Panc1 (cell line): ENCODE measurements at regions not wholly inside any gene's neighbourhood (a gene's known extent, or its start where the extent isn't known, plus 50 kb on each side); places are given as distances from the start of the nearest gene placed in this dataset.

ENCODE experiments used
- ATAC-seq: fragments of 200-7000 bp; cut with Tn5 transposase; 2 replicates; pipeline ENCODE4 v1.9.1; 2020; ENCODE audit warnings: mild to moderate bottlenecking, moderate library complexity
- BruUV-seq: library from RNA; stranded (reverse); fragments of 400-500 nt; replicated peaks from 2 replicates; lab custom pipeline; 2021; lab: Mats Ljungman, UMichigan
- CTCF ChIA-PET: fragments of 300-600 bp; sonication (Branson Sonifier 250); formaldehyde crosslinking; loops from one replicate; lab custom pipeline; 2022; ENCODE audit warnings: antibody characterized with exemption; lab: Charles Lee
- POLR2A ChIA-PET: fragments of 300-600 bp; sonication (Branson Sonifier 250); formaldehyde crosslinking; loops from one replicate; lab custom pipeline; 2022; ENCODE audit warnings: antibody characterized with exemption; lab: Charles Lee
- DNase-seq: peaks from one replicate; pipeline ENCODE4 v3.0.0-alpha.2; 2010; ENCODE audit warnings: low read depth, low spot score
- H3K27ac ChIP-seq: 2 replicates; pipeline ENCODE4 v1.5.1; 2011; ENCODE audit warnings: mild to moderate bottlenecking, low read length, inconsistent platforms
- H3K27me3 ChIP-seq: fragments of 200-500 bp; sonication (Bioruptor generic); 2 replicates; pipeline ENCODE4 v1.6.0; 2014; ENCODE audit warnings: low read length, inconsistent platforms; ENCODE audit not compliant: control insufficient read depth, insufficient read depth
- H3K36me3 ChIP-seq: fragments of 200-500 bp; sonication (Bioruptor generic); 2 replicates; pipeline ENCODE4 v1.5.1; 2014; ENCODE audit warnings: inconsistent platforms, mild to moderate bottlenecking, low read length, moderate library complexity; ENCODE audit not compliant: control insufficient read depth, insufficient read depth
- H3K4me1 ChIP-seq: 2 replicates; pipeline ENCODE4 v1.5.1; 2011; ENCODE audit warnings: inconsistent platforms, mild to moderate bottlenecking, low read length, moderate library complexity; ENCODE audit not compliant: control insufficient read depth, insufficient read depth
- H3K4me3 ChIP-seq, 2 experiments: 2 replicates each; pipeline ENCODE4 v1.5.1; 2011 to 2012; ENCODE audit warnings: low read depth in 2 of 2, low read length in 2 of 2, mild to moderate bottlenecking in 2 of 2, inconsistent platforms in 1 of 2, moderate library complexity in 1 of 2
- H3K9me3 ChIP-seq: fragments of 200-500 bp; sonication (Bioruptor generic); 2 replicates; pipeline ENCODE4 v1.5.1; 2014; ENCODE audit warnings: low read depth, mild to moderate bottlenecking, inconsistent platforms, low read length, moderate library complexity; ENCODE audit not compliant: control insufficient read depth, insufficient read depth
- CTCF ChIP-seq: fragments of 450-650 bp; IDR thresholded peaks from 2 replicates; pipeline ENCODE4 v1.5.1; 2017; ENCODE audit warnings: mild to moderate bottlenecking
- POLR2AphosphoS5 ChIP-seq: IDR thresholded peaks from 2 replicates; pipeline ENCODE4 v1.6.1; 2012; ENCODE audit warnings: mild to moderate bottlenecking, low read depth, low read length, moderate library complexity
- SIN3A ChIP-seq: IDR thresholded peaks from 2 replicates; pipeline ENCODE4 v1.6.1; 2012; ENCODE audit warnings: low read depth, mild to moderate bottlenecking, low read length, moderate library complexity, borderline replicate concordance; ENCODE audit not compliant: insufficient read depth
- TCF7L2 ChIP-seq: IDR thresholded peaks from 2 replicates; pipeline ENCODE4 v1.6.1; 2011; ENCODE audit warnings: mild to moderate bottlenecking, low read depth, low read length, inconsistent platforms
- in situ Hi-C: cut with HindIII; loops from 2 replicates; pipeline ENCODE4 v1.10.0; 2016; ENCODE audit warnings: low sequenced_read_pairs, low pct_unique_long_range_greater_than_20kb
- intact Hi-C: fragments of 100-400 bp; cut with micrococcal nuclease; formaldehyde crosslinking; loops from one replicate; pipeline ENCODE4 v1.10.0; 2022; ENCODE audit not compliant: unreplicated experiment
- TF ChIP-seq, protein P1 (sequence below), 2 experiments: IDR thresholded peaks; 2 replicates each; pipeline ENCODE4 v1.6.1; 2011 to 2012; ENCODE audit warnings: low read depth in 2 of 2, control low read depth in 1 of 2, low read length in 1 of 2, mild to moderate bottlenecking in 1 of 2, moderate library complexity in 1 of 2; ENCODE audit not compliant: insufficient read depth in 1 of 2

GRCh38 chr10:111773950-111774349 lies 409.6 kb downstream of the GPAM start:
- TF ChIP-seq TCF7L2 (no peak), SIN3A (no peak), CTCF (no peak)
- TF ChIP-seq, protein P1, sequence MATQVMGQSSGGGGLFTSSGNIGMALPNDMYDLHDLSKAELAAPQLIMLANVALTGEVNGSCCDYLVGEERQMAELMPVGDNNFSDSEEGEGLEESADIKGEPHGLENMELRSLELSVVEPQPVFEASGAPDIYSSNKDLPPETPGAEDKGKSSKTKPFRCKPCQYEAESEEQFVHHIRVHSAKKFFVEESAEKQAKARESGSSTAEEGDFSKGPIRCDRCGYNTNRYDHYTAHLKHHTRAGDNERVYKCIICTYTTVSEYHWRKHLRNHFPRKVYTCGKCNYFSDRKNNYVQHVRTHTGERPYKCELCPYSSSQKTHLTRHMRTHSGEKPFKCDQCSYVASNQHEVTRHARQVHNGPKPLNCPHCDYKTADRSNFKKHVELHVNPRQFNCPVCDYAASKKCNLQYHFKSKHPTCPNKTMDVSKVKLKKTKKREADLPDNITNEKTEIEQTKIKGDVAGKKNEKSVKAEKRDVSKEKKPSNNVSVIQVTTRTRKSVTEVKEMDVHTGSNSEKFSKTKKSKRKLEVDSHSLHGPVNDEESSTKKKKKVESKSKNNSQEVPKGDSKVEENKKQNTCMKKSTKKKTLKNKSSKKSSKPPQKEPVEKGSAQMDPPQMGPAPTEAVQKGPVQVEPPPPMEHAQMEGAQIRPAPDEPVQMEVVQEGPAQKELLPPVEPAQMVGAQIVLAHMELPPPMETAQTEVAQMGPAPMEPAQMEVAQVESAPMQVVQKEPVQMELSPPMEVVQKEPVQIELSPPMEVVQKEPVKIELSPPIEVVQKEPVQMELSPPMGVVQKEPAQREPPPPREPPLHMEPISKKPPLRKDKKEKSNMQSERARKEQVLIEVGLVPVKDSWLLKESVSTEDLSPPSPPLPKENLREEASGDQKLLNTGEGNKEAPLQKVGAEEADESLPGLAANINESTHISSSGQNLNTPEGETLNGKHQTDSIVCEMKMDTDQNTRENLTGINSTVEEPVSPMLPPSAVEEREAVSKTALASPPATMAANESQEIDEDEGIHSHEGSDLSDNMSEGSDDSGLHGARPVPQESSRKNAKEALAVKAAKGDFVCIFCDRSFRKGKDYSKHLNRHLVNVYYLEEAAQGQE (IDR thresholded peaks at IDR 0.05; ENCODE audit: insufficient read depth in 1 of 2, low read depth in 2 of 2, low read length in 1 of 2), result no peak
- no TSS peak for BruUV-seq
- H3K4me1 ChIP-seq, result no peaks in the 10 kb centered on the region
- POLR2A ChIA-PET, result no interaction called here
- in situ Hi-C loops (no loop called here), intact Hi-C loops (no loop called here)
- H3K9me3 ChIP-seq, result no peaks in the 10 kb centered on the region
- ATAC-seq (no peak), DNase-seq (no peak)
- CTCF ChIA-PET, result no interaction called here
- no peaks in the 10 kb centered on the region for H3K27me3 ChIP-seq
- H3K4me3 ChIP-seq, result no peak overlapping the region
- H3K36me3 ChIP-seq, result no peaks in the 10 kb centered on the region
- no peak overlapping the region for H3K27ac ChIP-seq

DNA sequence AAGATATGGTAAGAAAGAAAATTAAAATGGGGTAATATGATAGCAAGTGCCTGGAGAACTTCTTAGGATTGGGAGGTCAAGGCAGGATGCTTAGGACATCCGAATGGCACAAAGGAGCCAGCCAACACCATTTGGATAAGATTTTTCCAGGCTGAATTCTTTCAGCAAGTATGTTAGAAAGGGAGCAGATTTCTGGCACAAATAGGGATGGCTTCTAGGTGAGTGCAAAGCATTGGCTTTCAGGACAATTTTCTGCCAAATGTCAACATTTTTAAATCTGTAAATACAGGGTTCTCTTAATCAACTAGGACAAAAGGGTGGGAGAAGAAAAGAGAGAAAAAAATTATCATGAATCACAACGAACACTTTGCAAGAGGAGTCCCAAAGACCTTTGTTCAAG lies 409.1 kb downstream of the GPAM start:
- BruUV-seq, result no TSS peak
- in situ Hi-C loops, result no loop called here
- Histone ChIP-seq H3K27ac (no peak overlapping the region), H3K9me3 (no peaks in the 10 kb centered on the region), H3K27me3 (no peaks in the 10 kb centered on the region), H3K36me3 (no peaks in the 10 kb centered on the region), H3K4me1 (no peaks in the 10 kb centered on the region), H3K4me3 (no peak overlapping the region)
- intact Hi-C loops, result no loop called here
- ATAC-seq, result no peak
- no peak for DNase-seq
- TF ChIP-seq POLR2AphosphoS5 (no peak), TCF7L2 (no peak), CTCF (no peak), SIN3A (no peak)
- TF ChIP-seq, protein P1 (IDR thresholded peaks at IDR 0.05; ENCODE audit: insufficient read depth in 1 of 2, low read depth in 2 of 2, low read length in 1 of 2), result no peak
- CTCF ChIA-PET, result no interaction called here
- POLR2A ChIA-PET, result no interaction called here
